Prostate gland (tissue), 2 donors: ENCODE measurements at regions not wholly inside any gene's neighbourhood (a gene's known extent, or its start where the extent isn't known, plus 50 kb on each side); places are given as distances from the start of the nearest gene placed in this dataset.

Experiments used
- DNase-seq: peaks from one replicate; pipeline ENCODE4 v3.0.0-alpha.2; 2019; ENCODE audit warnings: low spot score
- H3K27ac ChIP-seq, 2 donors: fragments of 200-600 bp; sonication (generic); 2 replicates each; pipeline ENCODE4 v1.5.1; 2017 to 2019
- H3K27me3 ChIP-seq: fragments of 200-600 bp; sonication (generic); replicated peaks from 2 replicates; pipeline ENCODE4 v1.5.1; 2019; ENCODE audit not compliant: insufficient read depth
- H3K36me3 ChIP-seq, 2 donors: fragments of 200-600 bp; sonication (generic); 1 replicate in 1 of 2; 2 replicates in 1 of 2; pipeline versions ENCODE4 v1.5.1 to v1.8.1; 2017 to 2019
- H3K4me1 ChIP-seq: fragments of 200-600 bp; sonication (generic); replicated peaks from 2 replicates; pipeline ENCODE4 v1.5.1; 2019
- H3K4me3 ChIP-seq, 2 donors: fragments of 200-600 bp; sonication (generic); 2 replicates each; pipeline ENCODE4 v1.5.1; 2017 to 2019
- H3K9me3 ChIP-seq: fragments of 200-600 bp; sonication (generic); 2 replicates; pipeline ENCODE4 v1.5.1; 2017
- CTCF ChIP-seq, 4 experiments: fragments of 200-600 bp in 2 of 4; fragments of 450-650 bp in 2 of 4; sonication (generic) in 2 of 4; IDR thresholded peaks; 1 replicate in 3 of 4; 2 replicates in 1 of 4; pipeline ENCODE4 v1.5.1; 2016 to 2019; ENCODE audit warnings: antibody characterized with exemption in 4 of 4, mild to moderate bottlenecking in 2 of 4, moderate library complexity in 2 of 4
- POLR2A ChIP-seq: fragments of 450-650 bp; IDR thresholded peaks from one replicate; pipeline ENCODE4 v1.6.1; 2016; ENCODE audit warnings: antibody characterized with exemption, mild to moderate bottlenecking
- POLR2AphosphoS5 ChIP-seq: sonication (generic); formaldehyde crosslinking; IDR thresholded peaks from one replicate; pipeline ENCODE4 v1.6.1; 2017; ENCODE audit warnings: antibody characterized with exemption
- WGBS: methylation state at CpG from one replicate; pipeline ENCODE4 v1.1.5; 2018; 5-methylcytosine and 5-hydroxymethylcytosine counted together
- intact Hi-C: fragments of 100-400 bp; cut with DNase I; formaldehyde crosslinking; loops from one replicate; pipeline ENCODE4 v1.14.2; 2022

- 81% methylated on average over 4 of the region's 4 CpGs for WGBS
- DNase-seq, result no peak
- Histone ChIP-seq H3K4me3 (no peak overlapping the region), H3K27me3 (no peaks in the 10 kb centered on the region), H3K4me1 (no peaks in the 10 kb centered on the region), H3K9me3 (no peaks in the 10 kb centered on the region), H3K36me3 (no peaks in the 10 kb centered on the region), H3K27ac (no peak overlapping the region)
- no peak for TF ChIP-seq CTCF (IDR thresholded peaks at IDR 0.05)
- intact Hi-C loops, result no loop called here
Observed at GRCh38 chr11:79668575-79668974, 227.7 kb upstream of the TENM4 start.

- no peak overlapping the region for H3K27ac ChIP-seq
- no peaks in the 10 kb centered on the region for H3K9me3 ChIP-seq
- H3K4me3 ChIP-seq, result no peak overlapping the region
- no peaks in the 10 kb centered on the region for H3K4me1 ChIP-seq
- DNase-seq, result no peak
- no peaks in the 10 kb centered on the region for H3K27me3 ChIP-seq
- no peaks in the 10 kb centered on the region for H3K36me3 ChIP-seq
- WGBS, result 55% methylated on average over 4 of the region's 4 CpGs
- TF ChIP-seq POLR2AphosphoS5, result no peak
- no peak for TF ChIP-seq POLR2A
- no peak for TF ChIP-seq CTCF (IDR thresholded peaks at IDR 0.05)
- intact Hi-C loops, result no loop called here
Observed at GRCh38 chr11:79667380-79667779, 226.6 kb upstream of the TENM4 start.

- TF ChIP-seq CTCF (IDR thresholded peaks at IDR 0.05) (no peak), POLR2AphosphoS5 (no peak), POLR2A (no peak)
- Histone ChIP-seq H3K4me1 (no peaks in the 10 kb centered on the region), H3K27me3 (no peaks in the 10 kb centered on the region), H3K4me3 (no peak overlapping the region), H3K27ac (no peak overlapping the region), H3K36me3 (no peaks in the 10 kb centered on the region), H3K9me3 (no peaks in the 10 kb centered on the region)
- intact Hi-C loops, result no loop called here
- DNase-seq, result no peak
- WGBS, result 68% methylated on average over 2 of the region's 2 CpGs
Observed at GRCh38 chr11:79663017-79663416, 222.2 kb upstream of the TENM4 start.

- intact Hi-C loops, result no loop called here
- no peak for TF ChIP-seq POLR2AphosphoS5
- TF ChIP-seq CTCF (IDR thresholded peaks at IDR 0.05), result no peak
- TF ChIP-seq POLR2A, result no peak
- H3K9me3 ChIP-seq, result no peaks in the 10 kb centered on the region
- H3K27ac ChIP-seq, result no peak overlapping the region
- no peaks in the 10 kb centered on the region for H3K27me3 ChIP-seq
- WGBS, result 51% methylated on average over 2 of the region's 2 CpGs
- no peaks in the 10 kb centered on the region for H3K4me1 ChIP-seq
- no peak overlapping the region for H3K4me3 ChIP-seq
- DNase-seq, result no peak
- no peaks in the 10 kb centered on the region for H3K36me3 ChIP-seq
Observed at GRCh38 chr11:79661373-79661772, 220.5 kb upstream of the TENM4 start.

- H3K9me3 ChIP-seq, result no peaks in the 10 kb centered on the region
- no peak overlapping the region for H3K27ac ChIP-seq
- 48% methylated on average over 5 of the region's 5 CpGs for WGBS
- no peaks in the 10 kb centered on the region for H3K4me1 ChIP-seq
- no peaks in the 10 kb centered on the region for H3K27me3 ChIP-seq
- intact Hi-C loops, result no loop called here
- no peaks in the 10 kb centered on the region for H3K36me3 ChIP-seq
- no peak for DNase-seq
- H3K4me3 ChIP-seq, result no peak overlapping the region
- TF ChIP-seq CTCF (IDR thresholded peaks at IDR 0.05) (no peak), POLR2A (no peak), POLR2AphosphoS5 (no peak)
Observed at GRCh38 chr11:79648766-79649520, 208.1 kb upstream of the TENM4 start.
